OCI-LY3 (cell line): ENCODE measurements at regions not wholly inside any gene's neighbourhood (a gene's known extent, or its start where the extent isn't known, plus 50 kb on each side); places are given as distances from the start of the nearest gene placed in this dataset.

Experiments used
- H2AFZ ChIP-seq: fragments of 200-600, 300-600 bp; shearing (Covaris generic); 2 replicates; pipeline ENCODE4 v1.6.0; 2014; ENCODE audit warnings: antibody characterized with exemption, low read depth, low read length
- H3K27ac ChIP-seq: fragments of 200-600, 300-600 bp; sonication (generic); 2 replicates; pipeline ENCODE4 v1.5.1; 2014; ENCODE audit warnings: mild to moderate bottlenecking, low read length, moderate library complexity, mixed read lengths
- H3K27me3 ChIP-seq: fragments of 200-600, 300-600 bp; sonication (generic); 2 replicates; pipeline ENCODE4 v1.6.1; 2014; ENCODE audit warnings: low read depth, low read length, mixed read lengths
- H3K36me3 ChIP-seq: fragments of 200-600, 300-600 bp; sonication (generic); replicated peaks from 2 replicates; pipeline ENCODE3; 2014; ENCODE audit warnings: low read depth, low read length, mixed read lengths
- H3K4me1 ChIP-seq: fragments of 300-600, 200-600 bp; sonication (generic); 2 replicates; pipeline ENCODE4 v1.6.1; 2014; ENCODE audit warnings: low read length, mixed read lengths
- H3K4me2 ChIP-seq: fragments of 200-600, 300-600 bp; sonication (generic); 2 replicates; pipeline ENCODE4 v1.6.1; 2014; ENCODE audit warnings: low read length, mixed read lengths
- H3K4me3 ChIP-seq: fragments of 300-600, 200-600 bp; sonication (generic); 2 replicates; pipeline ENCODE4 v1.5.1; 2014; ENCODE audit warnings: antibody characterized with exemption, mild to moderate bottlenecking, low read length, moderate library complexity
- H3K79me2 ChIP-seq: fragments of 300-600, 200-600 bp; shearing (Covaris generic); 2 replicates; pipeline ENCODE4 v1.6.1; 2014; ENCODE audit warnings: mild to moderate bottlenecking, low read length, mixed read lengths
- H3K9ac ChIP-seq: fragments of 300-600, 200-600 bp; shearing (Covaris generic); 2 replicates; pipeline ENCODE4 v1.6.0; 2014; ENCODE audit warnings: mild to moderate bottlenecking, low read length, moderate library complexity
- H3K9me3 ChIP-seq: fragments of 200-600, 300-600 bp; shearing (Covaris generic); 2 replicates; pipeline ENCODE4 v1.6.1; 2014; ENCODE audit warnings: low read length, mixed read lengths; ENCODE audit not compliant: insufficient read depth
- H4K20me1 ChIP-seq: fragments of 200-600, 300-600 bp; sonication (generic); 2 replicates; pipeline ENCODE4 v1.6.1; 2016; ENCODE audit warnings: low read length, mixed read lengths; ENCODE audit not compliant: insufficient read depth
- CTCF ChIP-seq: fragments of 200-600, 300-600 bp; sonication (generic); IDR thresholded peaks from 2 replicates; pipeline ENCODE4 v1.5.1; 2014; ENCODE audit warnings: antibody characterized with exemption, low read length, low read depth
- EZH2phosphoT487 ChIP-seq: fragments of 200-600 bp; shearing (Covaris generic); IDR thresholded peaks from 2 replicates; pipeline ENCODE4 v1.6.1; 2018; ENCODE audit warnings: antibody characterized with exemption, mixed run types, low read depth

GRCh38 chr17:36857698-36858097 lies 79.6 kb upstream of the LHX1 start:
- TF ChIP-seq CTCF (no peak), EZH2phosphoT487 (no peak)
- no peaks in the 10 kb centered on the region for H3K79me2 ChIP-seq
- no peaks in the 10 kb centered on the region for H4K20me1 ChIP-seq
- H2AFZ ChIP-seq, result no peak overlapping the region
- no peak overlapping the region for H3K4me2 ChIP-seq
- H3K4me3 ChIP-seq, result no peak overlapping the region
- H3K27ac ChIP-seq, result no peak overlapping the region
- no peaks in the 10 kb centered on the region for H3K4me1 ChIP-seq
- peaks cover 8% of the 10 kb centered on the region; the same call in 1 of the 2 replicates for H3K27me3 ChIP-seq
- no peak overlapping the region for H3K9ac ChIP-seq
- H3K36me3 ChIP-seq, result no peaks in the 10 kb centered on the region
- no peaks in the 10 kb centered on the region for H3K9me3 ChIP-seq

GRCh38 chr17:36858119-36859002 lies 78.9 kb upstream of the LHX1 start:
- H3K4me3 ChIP-seq, result no peak overlapping the region
- peaks cover 5% of the 10 kb centered on the region; the same call in 1 of the 2 replicates for H3K27me3 ChIP-seq
- H3K4me1 ChIP-seq, result no peaks in the 10 kb centered on the region
- H2AFZ ChIP-seq, result no peak overlapping the region
- no peaks in the 10 kb centered on the region for H4K20me1 ChIP-seq
- H3K9me3 ChIP-seq, result no peaks in the 10 kb centered on the region
- no peaks in the 10 kb centered on the region for H3K36me3 ChIP-seq
- H3K79me2 ChIP-seq, result no peaks in the 10 kb centered on the region
- no peak overlapping the region for H3K27ac ChIP-seq
- no peak overlapping the region for H3K9ac ChIP-seq
- TF ChIP-seq EZH2phosphoT487, result no peak
- no peak for TF ChIP-seq CTCF
- no peak overlapping the region for H3K4me2 ChIP-seq

- Histone ChIP-seq H3K36me3 (no peaks in the 10 kb centered on the region), H3K9ac (no peak overlapping the region), H3K27ac (no peak overlapping the region), H2AFZ (no peak overlapping the region), H3K4me3 (no peak overlapping the region), H3K4me2 (no peak overlapping the region), H3K27me3 (no peaks in the 10 kb centered on the region), H3K9me3 (no peaks in the 10 kb centered on the region), H3K79me2 (no peaks in the 10 kb centered on the region), H4K20me1 (no peaks in the 10 kb centered on the region), H3K4me1 (no peaks in the 10 kb centered on the region)
- no peak for TF ChIP-seq EZH2phosphoT487
- TF ChIP-seq CTCF, result no peak
These were observed 78.3 kb upstream of the LHX1 start for GRCh38 chr17:36859003-36859300.

- H3K4me3 ChIP-seq, result no peak overlapping the region
- no peaks in the 10 kb centered on the region for H3K4me1 ChIP-seq
- H3K36me3 ChIP-seq, result no peaks in the 10 kb centered on the region
- H3K27ac ChIP-seq, result no peak overlapping the region
- TF ChIP-seq CTCF (no peak), EZH2phosphoT487 (no peak)
- 0 out of 2 replicates have a peak, but pooled peaks cover under 1% of the 10 kb centered on the region for H3K27me3 ChIP-seq
- H2AFZ ChIP-seq, result no peak overlapping the region
- H3K9me3 ChIP-seq, result no peaks in the 10 kb centered on the region
- H3K9ac ChIP-seq, result no peak overlapping the region
- H3K4me2 ChIP-seq, result no peak overlapping the region
- no peaks in the 10 kb centered on the region for H3K79me2 ChIP-seq
- H4K20me1 ChIP-seq, result no peaks in the 10 kb centered on the region
These were observed 77.6 kb upstream of the LHX1 start for GRCh38 chr17:36859706-36860105.
